Testis (tissue), 2 donors: ENCODE measurements at regions not wholly inside any gene's neighbourhood (a gene's known extent, or its start where the extent isn't known, plus 50 kb on each side); places are given as distances from the start of the nearest gene placed in this dataset.

Source experiments
- CTCF ChIP-seq, 3 experiments: fragments of 450-650 bp in 2 of 3; fragments of 200-600 bp in 1 of 3; sonication (generic) in 1 of 3; IDR thresholded peaks; one replicate each; pipeline ENCODE4 v1.5.1; 2016 to 2019; ENCODE audit warnings: antibody characterized with exemption in 3 of 3, mild to moderate bottlenecking in 2 of 3, moderate library complexity in 1 of 3
- POLR2A ChIP-seq: fragments of 450-650 bp; IDR thresholded peaks from one replicate; pipeline ENCODE4 v1.6.1; 2017; ENCODE audit warnings: antibody characterized with exemption, mild to moderate bottlenecking, moderate library complexity

- TF ChIP-seq CTCF (IDR thresholded peaks at IDR 0.05) (no peak), POLR2A (no peak)
Observed at GRCh38 chr1:58363585-58363984, 182.9 kb downstream of the OMA1 start.
